ENCODE measurements at regions not wholly inside any gene's neighbourhood (a gene's known extent, or its start where the extent isn't known, plus 50 kb on each side); places are given as distances from the start of the nearest gene placed in this dataset.
"Not testable (repeated sequence)": the region's sequence is repeated elsewhere in the genome, so short reads cannot be mapped to it uniquely, and the experiment has no call there.

- DNase-seq (ENCODE audit: low read depth) = peak; percentile 65
Measured at GRCh38 chr4:123667496-123667895, 270.9 kb downstream of the SPRY1 start.

GRCh38 chr4:123667991-123668390 is 271.4 kb downstream of the SPRY1 start:
- DNase-seq (ENCODE audit: low read depth) = no peak

- DNase-seq (ENCODE audit: low read depth) = no peak
Measured at GRCh38 chr4:123671636-123672404, 275.2 kb downstream of the SPRY1 start.

- DNase-seq (ENCODE audit: low read depth) = no peak
Measured at GRCh38 chr4:123672987-123673386, 276.4 kb downstream of the SPRY1 start.

GRCh38 chr4:123673971-123674370 is 277.4 kb downstream of the SPRY1 start:
- peak; percentile 8 for DNase-seq (ENCODE audit: low read depth)

GRCh38 chr4:123674762-123675465 is 278.3 kb downstream of the SPRY1 start:
- DNase-seq (ENCODE audit: low read depth) = no peak

- DNase-seq (ENCODE audit: low read depth) = no peak
Measured at GRCh38 chr4:123675567-123675966, 279.0 kb downstream of the SPRY1 start.

- no peak for DNase-seq (ENCODE audit: low read depth)
Measured at GRCh38 chr4:123676071-123676889, 279.7 kb downstream of the SPRY1 start.

- DNase-seq (ENCODE audit: low read depth) = no peak
Measured at GRCh38 chr4:123676890-123677229, 280.3 kb downstream of the SPRY1 start.

- no peak for DNase-seq (ENCODE audit: low read depth)
Measured at GRCh38 chr4:123682931-123683330, 286.3 kb downstream of the SPRY1 start.

GRCh38 chr4:123684937-123685336 is 288.3 kb downstream of the SPRY1 start:
- DNase-seq (ENCODE audit: low read depth) = not testable (repeated sequence)

- DNase-seq (ENCODE audit: low read depth) = peak; percentile 73
Measured at GRCh38 chr4:123695531-123695930, 298.9 kb downstream of the SPRY1 start.

GRCh38 chr4:123696687-123697086 is 300.1 kb downstream of the SPRY1 start:
- DNase-seq (ENCODE audit: low read depth) = no peak

- DNase-seq (ENCODE audit: low read depth) = no peak
Measured at GRCh38 chr4:123698556-123698955, 302.0 kb downstream of the SPRY1 start.

GRCh38 chr4:123699880-123700771 is 303.5 kb downstream of the SPRY1 start:
- DNase-seq (ENCODE audit: low read depth) = peak; percentile 61

- DNase-seq (ENCODE audit: low read depth) = no peak
Measured at GRCh38 chr4:123701131-123701575, 304.6 kb downstream of the SPRY1 start.

- DNase-seq (ENCODE audit: low read depth) = no peak
Measured at GRCh38 chr4:123705419-123705818, 308.8 kb downstream of the SPRY1 start.

GRCh38 chr4:123706973-123707372 is 310.4 kb downstream of the SPRY1 start:
- no peak for DNase-seq (ENCODE audit: low read depth)

- no peak for DNase-seq (ENCODE audit: low read depth)
Measured at GRCh38 chr4:123708902-123709301, 312.3 kb downstream of the SPRY1 start.

GRCh38 chr4:123709336-123709735 is 312.7 kb downstream of the SPRY1 start:
- DNase-seq (ENCODE audit: low read depth) = peak; percentile 34

GRCh38 chr4:123731035-123731434 is 334.4 kb downstream of the SPRY1 start:
- no peak for DNase-seq (ENCODE audit: low read depth)
